ENCODE measurements at regions not wholly inside any gene's neighbourhood (a gene's known extent, or its start where the extent isn't known, plus 50 kb on each side); places are given as distances from the start of the nearest gene placed in this dataset.
A peak's percentile ranks its signal among the peaks of the same experiment; 100 is the strongest.

- peak; percentile 68 for DNase-seq
These were observed 182.0 kb upstream of the SERP2 start for GRCh38 chr13:44191504-44192171.

- DNase-seq, result no peak
These were observed 179.9 kb upstream of the SERP2 start for GRCh38 chr13:44193731-44194130.

GRCh38 chr13:44195245-44195644 is 178.4 kb upstream of the SERP2 start:
- no peak for DNase-seq

- DNase-seq, result no peak
These were observed 177.3 kb upstream of the SERP2 start for GRCh38 chr13:44196196-44196751.

- no peak for DNase-seq
These were observed 175.5 kb upstream of the SERP2 start for GRCh38 chr13:44197791-44198770.

GRCh38 chr13:44198826-44199225 is 174.8 kb upstream of the SERP2 start:
- no peak for DNase-seq

- no peak for DNase-seq
These were observed 173.9 kb upstream of the SERP2 start for GRCh38 chr13:44199627-44200207.

- DNase-seq, result no peak
These were observed 167.2 kb upstream of the SERP2 start for GRCh38 chr13:44206434-44206833.

- no peak for DNase-seq
These were observed 166.1 kb upstream of the SERP2 start for GRCh38 chr13:44207476-44207875.

- no peak for DNase-seq
These were observed 163.1 kb upstream of the SERP2 start for GRCh38 chr13:44210525-44210924.

- DNase-seq, result no peak
These were observed 162.3 kb upstream of the SERP2 start for GRCh38 chr13:44211286-44211685.

- DNase-seq, result no peak
These were observed 161.8 kb upstream of the SERP2 start for GRCh38 chr13:44211704-44212346.

GRCh38 chr13:44212633-44213396 is 160.8 kb upstream of the SERP2 start:
- DNase-seq, result no peak

GRCh38 chr13:44218501-44219240 is 155.0 kb upstream of the SERP2 start:
- DNase-seq, result peak; percentile 56

GRCh38 chr13:44219577-44220548 is 153.8 kb upstream of the SERP2 start:
- DNase-seq, result no peak

GRCh38 chr13:44220948-44221347 is 152.7 kb upstream of the SERP2 start:
- no peak for DNase-seq

- no peak for DNase-seq
These were observed 152.0 kb upstream of the SERP2 start for GRCh38 chr13:44221657-44222056.

GRCh38 chr13:44223770-44224444 is 149.7 kb upstream of the SERP2 start:
- DNase-seq, result no peak

GRCh38 chr13:44224450-44225149 is 149.0 kb upstream of the SERP2 start:
- DNase-seq, result no peak
